ENCODE measurements at regions not wholly inside any gene's neighbourhood (a gene's known extent, or its start where the extent isn't known, plus 50 kb on each side); places are given as distances from the start of the nearest gene placed in this dataset.

- no peak for TF ChIP-seq EZH2phosphoT487 (IDR thresholded peaks at IDR 0.05; ENCODE audit: low read length)
- TF ChIP-seq CTCF (IDR thresholded peaks at IDR 0.05; ENCODE audit: low read length), result no peak
Observed at GRCh38 chr2:64908406-64908805, 80.8 kb upstream of the SLC1A4 start.

Data from MM.1S (cell line).